IPS-NIHi11 (cell line): ENCODE measurements at regions not wholly inside any gene's neighbourhood (a gene's known extent, or its start where the extent isn't known, plus 50 kb on each side); places are given as distances from the start of the nearest gene placed in this dataset.
"Not testable (repeated sequence)": the region's sequence is repeated elsewhere in the genome, so short reads cannot be mapped to it uniquely, and the experiment has no call there.

ENCODE experiments used
- DNase-seq: peaks from one replicate; pipeline ENCODE4 v3.0.0; 2012; ENCODE audit warnings: mixed read lengths, low spot score

GRCh38 chr12:113726254-113726819 lies 239.8 kb downstream of the RBM19 start:
- DNase-seq: no peak

- DNase-seq: no peak
These were observed 240.6 kb downstream of the RBM19 start for GRCh38 chr12:113725557-113725876.

GRCh38 chr12:113724794-113725556 lies 241.2 kb downstream of the RBM19 start:
- DNase-seq: peak; percentile 39

- DNase-seq: no peak
These were observed 242.5 kb downstream of the RBM19 start for GRCh38 chr12:113723631-113724030.

- no peak for DNase-seq
These were observed 243.4 kb downstream of the RBM19 start for GRCh38 chr12:113722747-113723146.

GRCh38 chr12:113720629-113721028 lies 245.5 kb downstream of the RBM19 start:
- DNase-seq: no peak

GRCh38 chr12:113719911-113720591 lies 246.1 kb downstream of the RBM19 start:
- DNase-seq: no peak

GRCh38 chr12:113713156-113713555 lies 241.5 kb upstream of the LHX5 start:
- DNase-seq: no peak

- DNase-seq: no peak
These were observed 240.8 kb upstream of the LHX5 start for GRCh38 chr12:113712481-113712880.

- DNase-seq: no peak
These were observed 238.5 kb upstream of the LHX5 start for GRCh38 chr12:113710216-113710615.

GRCh38 chr12:113709456-113709855 lies 237.8 kb upstream of the LHX5 start:
- DNase-seq: no peak

GRCh38 chr12:113702836-113703235 lies 231.2 kb upstream of the LHX5 start:
- DNase-seq: no peak

- no peak for DNase-seq
These were observed 230.6 kb upstream of the LHX5 start for GRCh38 chr12:113702276-113702675.

GRCh38 chr12:113700943-113701342 lies 229.3 kb upstream of the LHX5 start:
- DNase-seq: peak; percentile 39

- DNase-seq: not testable (repeated sequence)
These were observed 228.3 kb upstream of the LHX5 start for GRCh38 chr12:113699984-113700383.

- no peak for DNase-seq
These were observed 226.8 kb upstream of the LHX5 start for GRCh38 chr12:113698510-113698858.

- no peak for DNase-seq
These were observed 226.2 kb upstream of the LHX5 start for GRCh38 chr12:113697651-113698509.

GRCh38 chr12:113697104-113697503 lies 225.4 kb upstream of the LHX5 start:
- DNase-seq: no peak

GRCh38 chr12:113693693-113694092 lies 222.0 kb upstream of the LHX5 start:
- DNase-seq: no peak

GRCh38 chr12:113689047-113689610 lies 217.5 kb upstream of the LHX5 start:
- no peak for DNase-seq

- DNase-seq: no peak
These were observed 216.6 kb upstream of the LHX5 start for GRCh38 chr12:113688313-113688712.
